GM23338 (cell line): ENCODE measurements at regions not wholly inside any gene's neighbourhood (a gene's known extent, or its start where the extent isn't known, plus 50 kb on each side); places are given as distances from the start of the nearest gene placed in this dataset.

Source experiments
- ATAC-seq: fragments of 200-7000 bp; cut with Tn5 transposase; 3 replicates; pipeline ENCODE4 v1.9.1; 2020
- DNase-seq: peaks from one replicate; pipeline ENCODE4 v3.0.0-alpha.2; 2015; ENCODE audit warnings: low spot score
- H2AFZ ChIP-seq: fragments of 200-600 bp; sonication (generic); 2 replicates; pipeline ENCODE4 v1.8.0; 2016; ENCODE audit warnings: antibody characterized with exemption, mild to moderate bottlenecking, moderate library complexity
- H3F3A ChIP-seq: fragments of 200-600 bp; sonication (generic); replicated peaks from 2 replicates; pipeline ENCODE4 v1.8.0; 2017; ENCODE audit warnings: antibody characterized with exemption, mixed run types, low read depth
- H3K27ac ChIP-seq: fragments of 200-600 bp; sonication (generic); 2 replicates; pipeline ENCODE4 v1.6.1; 2016; ENCODE audit warnings: low read depth
- H3K27me3 ChIP-seq: fragments of 200-600 bp; sonication (generic); 2 replicates; pipeline ENCODE4 v1.8.0; 2016; ENCODE audit warnings: mild to moderate bottlenecking, mixed run types, moderate library complexity; ENCODE audit not compliant: insufficient read depth
- H3K36me3 ChIP-seq: fragments of 200-600 bp; sonication (generic); 2 replicates; pipeline ENCODE4 v1.8.0; 2016; ENCODE audit warnings: mild to moderate bottlenecking; ENCODE audit not compliant: insufficient read depth
- H3K4me1 ChIP-seq: fragments of 200-600 bp; sonication (generic); 2 replicates; pipeline ENCODE4 v1.8.0; 2016; ENCODE audit warnings: mild to moderate bottlenecking, moderate library complexity; ENCODE audit not compliant: insufficient read depth
- H3K4me2 ChIP-seq: fragments of 200-600 bp; sonication (generic); 2 replicates; pipeline ENCODE4 v1.7.1; 2017; ENCODE audit warnings: mixed run types
- H3K4me3 ChIP-seq: fragments of 200-600 bp; sonication (generic); 2 replicates; pipeline ENCODE4 v1.6.1; 2016; ENCODE audit warnings: mixed run types
- H3K79me2 ChIP-seq: fragments of 200-600 bp; sonication (generic); replicated peaks from 2 replicates; pipeline ENCODE4 v1.8.0; 2017; ENCODE audit warnings: mild to moderate bottlenecking; ENCODE audit not compliant: insufficient read depth
- H3K9me2 ChIP-seq: fragments of 200-600 bp; sonication (generic); 2 replicates; pipeline ENCODE4 v1.8.0; 2017; ENCODE audit not compliant: insufficient read depth
- H4K20me1 ChIP-seq: fragments of 200-600 bp; sonication (generic); replicated peaks from 2 replicates; pipeline ENCODE4 v1.8.0; 2017; ENCODE audit warnings: mild to moderate bottlenecking; ENCODE audit not compliant: insufficient read depth
- H3K27ac Mint-ChIP-seq: 2 replicates; pipeline ENCODE4 v1.8.0; 2020; ENCODE audit warnings: inconsistent platforms, mild to moderate bottlenecking, moderate library complexity, mixed read lengths
- H3K27me3 Mint-ChIP-seq: 3 replicates; pipeline ENCODE4 v1.8.0; 2022; ENCODE audit warnings: low read depth, mild to moderate bottlenecking, moderate library complexity, mixed read lengths, inconsistent platforms; ENCODE audit not compliant: insufficient read depth, poor library complexity
- H3K36me3 Mint-ChIP-seq: 3 replicates; pipeline ENCODE4 v1.8.0; 2021; ENCODE audit warnings: low read depth, mild to moderate bottlenecking, inconsistent platforms, moderate library complexity, mixed read lengths
- H3K4me1 Mint-ChIP-seq: 3 replicates; pipeline ENCODE4 v1.8.0; 2020; ENCODE audit warnings: mild to moderate bottlenecking, inconsistent platforms, mixed read lengths
- H3K4me3 Mint-ChIP-seq: 3 replicates; pipeline ENCODE4 v1.8.0; 2021; ENCODE audit warnings: moderate library complexity, mild to moderate bottlenecking, inconsistent platforms, mixed read lengths
- H3K9me3 Mint-ChIP-seq: 3 replicates; pipeline ENCODE4 v1.8.0; 2020; ENCODE audit warnings: moderate library complexity, mild to moderate bottlenecking, inconsistent platforms, mixed read lengths
- CREB1 ChIP-seq: fragments of 250-450 bp; sonication (Bioruptor Pico); IDR thresholded peaks from 2 replicates; pipeline ENCODE4 v1.5.0; 2020; ENCODE audit warnings: low read depth, mild to moderate bottlenecking, moderate library complexity
- CTCF ChIP-seq, 2 experiments: fragments of 200-600 bp in 1 of 2; sonication (generic) in 1 of 2; conservative IDR thresholded peaks; 2 replicates each; pipeline versions ENCODE4 v1.5.1 to v1.6.1; 2016 to 2017; ENCODE audit warnings: antibody characterized with exemption in 2 of 2, low read depth in 2 of 2, mild to moderate bottlenecking in 2 of 2, moderate library complexity in 1 of 2
- ZNF331 ChIP-seq: fragments of 250-450 bp; sonication (Bioruptor Pico); IDR thresholded peaks from 2 replicates; pipeline ENCODE4 v1.5.0; 2020; ENCODE audit warnings: low read depth, mild to moderate bottlenecking, moderate library complexity
- ZNF462 ChIP-seq: fragments of 250-450 bp; sonication (Bioruptor Pico); IDR thresholded peaks from 2 replicates; pipeline ENCODE4 v1.5.0; 2020; ENCODE audit warnings: mild to moderate bottlenecking, moderate library complexity

GRCh38 chr2:19762959-19763605, 138.7 kb downstream of the TTC32 start (continued):
- TF ChIP-seq ZNF462 (CRISPR knock-in tag), result no peak
- TF ChIP-seq ZNF331 (CRISPR knock-in tag), result no peak
- TF ChIP-seq CREB1 (CRISPR knock-in tag), result no peak

GRCh38 chr2:19762142-19762541, 139.6 kb downstream of the TTC32 start:
- Mint-ChIP-seq H3K27ac (no peak overlapping the region), H3K27me3 (no peaks in the 10 kb centered on the region), H3K4me3 (no peak overlapping the region), H3K4me1 (no peaks in the 10 kb centered on the region), H3K36me3 (no peaks in the 10 kb centered on the region), H3K9me3 (no peaks in the 10 kb centered on the region)
- peaks cover 9% of the 10 kb centered on the region; the same call in 1 of the 2 replicates for H3K9me2 ChIP-seq
- no peak overlapping the region for H3K4me2 ChIP-seq
- no peak for TF ChIP-seq CTCF (conservative IDR thresholded peaks at IDR 0.05; ENCODE audit: low read depth in 2 of 2)
- no peaks in the 10 kb centered on the region for H3K4me1 ChIP-seq
- H3K4me3 ChIP-seq, result no peak overlapping the region
- ATAC-seq (no peak), DNase-seq (no peak)
- no peaks in the 10 kb centered on the region for H3K79me2 ChIP-seq
- H3K36me3 ChIP-seq, result no peaks in the 10 kb centered on the region
- no peaks in the 10 kb centered on the region for H3F3A ChIP-seq
- H4K20me1 ChIP-seq, result no peaks in the 10 kb centered on the region
- H2AFZ ChIP-seq, result no peak overlapping the region
- H3K27me3 ChIP-seq, result no peaks in the 10 kb centered on the region
- no peak overlapping the region for H3K27ac ChIP-seq
